ENCODE measurements at regions not wholly inside any gene's neighbourhood (a gene's known extent, or its start where the extent isn't known, plus 50 kb on each side); places are given as distances from the start of the nearest gene placed in this dataset.
"Not testable (repeated sequence)": the region's sequence is repeated elsewhere in the genome, so short reads cannot be mapped to it uniquely, and the experiment has no call there.

DNA sequence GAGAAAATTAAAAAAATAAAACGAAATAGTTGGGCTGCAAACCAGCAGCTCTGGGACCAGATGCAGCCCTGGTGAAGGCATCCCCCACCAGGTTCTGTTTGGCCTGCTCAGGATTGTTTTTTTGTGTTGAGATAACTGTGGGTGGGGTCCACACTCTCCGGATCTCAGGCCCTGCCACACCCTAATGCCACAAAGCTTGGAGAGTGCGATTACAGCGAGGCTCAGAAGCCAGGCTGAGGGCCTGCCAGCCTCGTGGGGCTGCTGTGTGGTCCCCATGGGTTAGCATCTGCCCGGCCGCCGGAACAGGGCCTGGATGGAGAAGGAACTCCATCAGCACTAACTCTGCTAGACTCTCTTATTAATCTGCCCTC lies 290.8 kb upstream of the PLGLB2 start:
- not testable (repeated sequence) for DNase-seq (ENCODE audit: low read depth in 2 of 2)

DNA sequence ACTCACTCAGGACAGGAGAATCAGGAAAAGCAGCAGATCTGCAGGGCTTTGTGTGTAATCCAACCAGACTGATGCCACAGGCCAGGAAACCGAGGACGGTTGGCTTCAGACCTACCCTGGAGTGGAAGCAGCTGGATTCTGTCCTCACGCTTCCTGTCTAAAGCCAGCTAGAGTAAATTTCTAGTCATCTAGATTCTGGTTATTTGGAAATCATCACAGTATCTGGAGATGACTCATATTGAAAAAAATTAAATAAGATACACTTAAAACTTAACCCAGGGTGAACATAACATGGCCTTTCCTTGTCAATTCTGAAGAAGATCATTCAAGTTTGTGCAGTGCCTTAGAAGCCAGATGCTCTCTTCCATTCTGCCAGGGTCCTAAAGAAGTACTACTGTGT lies 288.9 kb upstream of the PLGLB2 start:
- DNase-seq (ENCODE audit: low read depth in 2 of 2) = not testable (repeated sequence)

DNA sequence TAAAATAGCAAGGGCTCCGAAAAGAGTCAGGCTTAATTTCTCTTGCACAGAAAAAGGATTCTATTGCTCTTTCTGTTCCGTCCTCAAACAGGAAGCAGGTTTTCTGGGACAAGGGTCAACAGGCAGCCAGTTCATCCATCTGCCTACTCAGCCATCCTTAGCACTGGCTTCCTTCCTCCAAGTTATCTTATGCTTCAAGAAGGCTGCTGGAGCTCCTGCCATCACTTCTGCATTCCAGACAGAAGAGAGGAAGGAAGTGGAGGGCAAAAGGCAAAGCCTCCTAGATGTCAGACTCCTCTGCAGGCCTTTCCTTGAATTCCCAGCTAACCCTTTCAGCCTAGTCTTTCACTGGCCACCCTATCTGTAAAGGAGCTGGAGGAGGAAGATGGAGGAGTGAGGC lies 287.8 kb upstream of the PLGLB2 start:
- DNase-seq (ENCODE audit: low read depth in 2 of 2) = not testable (repeated sequence)

DNA sequence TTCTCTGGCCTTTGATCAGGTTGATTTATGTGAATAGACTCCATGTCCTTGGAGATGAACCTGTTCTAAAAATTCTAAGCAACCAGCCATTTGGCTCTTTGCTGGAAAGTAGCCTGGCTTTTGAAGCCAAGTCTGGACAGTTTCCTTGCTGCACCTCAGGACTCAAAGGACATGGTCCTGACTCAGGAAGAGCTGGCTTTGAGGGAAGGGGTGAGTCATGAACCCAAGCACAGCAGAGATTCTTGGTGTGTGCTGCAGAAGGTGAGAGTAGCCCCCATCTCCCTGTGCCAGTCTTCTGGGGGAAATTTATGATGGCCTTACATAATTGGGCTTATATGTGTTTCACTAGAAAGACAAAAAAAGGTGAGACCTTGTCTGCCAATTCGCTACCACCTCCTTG lies 287.2 kb upstream of the PLGLB2 start:
- not testable (repeated sequence) for DNase-seq (ENCODE audit: low read depth in 2 of 2)

DNA sequence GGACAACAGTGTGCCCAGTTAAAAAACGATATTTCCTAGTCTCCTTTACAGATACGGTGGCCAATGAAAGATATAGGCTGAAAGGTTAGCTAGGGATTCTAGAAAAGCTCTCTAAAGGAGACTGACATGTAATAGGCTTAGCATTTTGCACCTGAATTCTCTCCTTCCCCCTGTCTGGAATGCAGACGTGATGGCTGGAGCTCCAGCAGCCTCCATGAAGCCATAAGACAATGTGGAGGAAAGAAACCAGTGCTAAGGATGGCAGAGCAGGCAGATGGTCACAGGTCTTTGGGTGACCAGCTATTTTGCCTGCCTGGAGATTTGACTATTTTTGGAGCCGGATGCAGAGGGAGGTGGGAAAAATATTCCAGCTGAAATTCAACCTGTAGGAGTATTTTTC lies 286.2 kb upstream of the PLGLB2 start:
- not testable (repeated sequence) for DNase-seq (ENCODE audit: low read depth in 2 of 2)

DNA sequence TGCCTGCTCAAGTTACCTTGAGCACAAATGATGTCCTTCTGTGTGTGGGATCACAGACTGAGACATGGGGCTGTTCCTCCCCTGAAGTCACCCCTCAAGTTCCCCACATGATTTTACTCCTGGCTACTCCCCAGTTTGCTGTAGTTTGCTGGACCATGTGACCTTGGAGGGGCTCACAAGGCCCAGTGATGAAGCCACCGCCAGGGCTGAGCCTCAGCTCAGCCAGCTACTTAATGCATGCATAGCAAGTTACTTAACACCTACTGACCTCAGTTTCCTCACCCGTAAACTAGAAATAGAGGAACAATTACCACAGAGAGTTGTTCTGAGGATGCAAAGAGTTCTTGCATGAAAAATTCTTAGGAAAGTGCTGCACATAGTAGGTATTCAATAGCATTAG lies 283.7 kb upstream of the PLGLB2 start:
- not testable (repeated sequence) for DNase-seq (ENCODE audit: low read depth in 2 of 2)

DNA sequence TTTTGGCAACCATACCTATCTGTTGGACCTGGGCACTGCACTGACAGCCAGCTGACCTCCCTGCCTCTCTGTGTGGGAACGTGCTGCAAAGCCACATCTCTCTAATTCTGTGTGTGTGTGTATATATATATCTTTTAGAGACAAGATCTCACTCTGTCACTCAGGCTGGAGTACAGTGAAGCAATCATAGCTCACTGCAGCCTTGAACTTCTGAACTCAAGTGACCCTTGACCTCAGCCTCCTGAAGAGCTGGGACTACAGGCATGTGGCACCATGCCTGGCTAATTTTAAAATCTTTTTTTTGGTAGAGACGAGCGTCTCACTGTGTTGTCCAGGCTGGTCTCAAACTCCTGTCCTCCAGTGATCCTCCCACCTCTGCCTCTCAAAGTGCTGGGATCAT lies 282.2 kb upstream of the PLGLB2 start:
- not testable (repeated sequence) for DNase-seq (ENCODE audit: low read depth in 2 of 2)

DNA sequence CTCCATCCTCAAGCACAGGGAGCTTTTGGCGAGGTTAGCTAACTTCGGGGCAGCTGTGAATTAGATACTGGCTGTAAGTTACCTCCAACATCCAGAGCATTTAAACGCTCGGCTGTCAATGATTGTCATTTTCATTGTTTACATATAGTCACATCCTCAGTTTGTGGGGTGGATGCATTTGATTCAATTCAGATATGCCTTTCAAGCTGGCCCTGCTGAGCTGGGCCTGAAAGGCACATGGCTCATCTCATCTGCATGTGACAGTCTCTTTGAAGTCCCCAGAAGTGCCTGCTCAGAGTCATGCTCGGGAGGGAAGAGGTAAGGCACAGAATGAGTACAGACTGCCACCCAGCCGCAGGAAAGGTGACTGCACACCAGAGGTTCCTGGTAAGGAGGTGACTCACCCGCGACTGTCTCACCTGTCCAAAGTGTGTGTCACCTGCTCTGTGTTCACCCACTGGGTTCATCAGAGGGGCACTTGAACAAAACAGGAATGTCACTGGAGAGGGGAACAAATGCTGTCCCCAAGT lies 281.2 kb upstream of the PLGLB2 start:
- peak in 1 of 2 donors; percentile 74 for DNase-seq (ENCODE audit: low read depth in 2 of 2)

DNA sequence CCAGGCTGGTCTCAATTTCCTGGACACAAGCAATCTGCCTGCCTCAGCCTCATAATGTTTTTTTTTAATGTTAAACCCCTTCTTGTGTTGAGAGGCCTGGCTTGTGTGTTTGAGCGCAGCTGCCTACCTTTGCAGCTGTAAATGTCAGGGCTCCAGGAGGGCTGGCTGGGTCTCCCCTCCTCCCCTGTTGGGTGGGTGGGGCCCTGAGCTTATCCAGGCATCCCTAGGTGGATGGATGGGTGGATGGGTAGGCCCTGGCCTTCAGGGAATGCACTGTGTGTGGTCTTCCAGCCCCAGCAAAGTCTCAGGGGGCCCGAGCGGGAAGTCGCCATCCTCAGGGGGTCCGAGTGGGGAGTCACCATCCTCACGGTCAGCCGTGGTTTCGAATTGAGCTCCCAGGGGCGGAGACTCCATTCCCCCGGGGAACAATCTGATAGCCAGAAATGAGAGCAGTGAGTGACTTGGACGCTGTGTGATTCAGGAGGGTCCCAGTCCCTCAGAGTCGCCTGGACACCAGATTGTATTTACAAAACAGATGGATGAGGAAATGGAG lies 279.4 kb upstream of the PLGLB2 start:
- DNase-seq (ENCODE audit: low read depth in 2 of 2) = not testable (repeated sequence)

DNA sequence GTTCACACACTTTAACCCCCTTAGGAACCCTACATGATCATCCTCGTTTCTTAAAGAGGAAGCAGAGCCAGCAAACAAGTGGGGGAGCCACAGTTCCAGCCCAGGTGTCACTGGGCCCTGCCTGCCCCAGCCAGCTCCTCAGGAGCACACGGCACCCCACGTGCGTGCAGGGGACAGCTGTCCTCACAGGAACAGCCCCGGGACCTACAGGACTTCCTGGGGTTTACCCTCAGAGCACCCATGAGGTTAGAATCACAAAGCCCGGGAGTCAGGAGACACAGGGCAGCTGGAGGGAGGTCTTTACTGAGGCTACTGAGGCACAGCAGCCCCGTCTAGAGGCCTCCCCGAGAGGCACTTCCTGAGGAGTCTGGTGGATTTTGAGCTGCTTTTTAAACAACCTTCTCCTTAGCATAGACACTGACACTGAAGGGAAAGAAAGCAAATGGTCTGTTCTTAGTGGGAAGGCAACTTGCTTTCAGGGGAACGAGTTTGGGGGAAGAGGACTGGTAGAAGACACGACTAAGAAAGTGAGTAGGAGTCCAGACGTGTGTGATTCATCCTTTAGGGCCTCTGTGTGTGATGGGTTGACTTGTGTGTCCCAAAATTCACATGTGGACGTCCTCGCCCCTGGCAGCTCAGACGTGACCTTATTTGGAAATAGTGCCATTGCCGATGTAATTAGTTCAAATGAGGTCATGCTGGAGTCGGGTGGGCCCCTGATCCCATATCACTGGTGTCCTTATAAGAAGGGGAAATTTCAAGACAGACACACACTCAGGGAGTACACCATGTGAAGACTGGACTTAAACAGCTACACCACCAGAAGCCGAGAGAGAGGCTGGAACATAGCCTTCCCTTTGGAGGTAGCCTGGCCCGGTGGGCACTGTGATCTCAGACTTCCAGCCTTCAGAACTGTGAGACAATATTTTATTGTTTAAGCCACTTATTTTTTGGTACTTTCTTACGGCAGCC lies 278.4 kb upstream of the PLGLB2 start:
- DNase-seq (ENCODE audit: low read depth in 2 of 2) = peak in 1 of 2 donors; percentile 46

DNA sequence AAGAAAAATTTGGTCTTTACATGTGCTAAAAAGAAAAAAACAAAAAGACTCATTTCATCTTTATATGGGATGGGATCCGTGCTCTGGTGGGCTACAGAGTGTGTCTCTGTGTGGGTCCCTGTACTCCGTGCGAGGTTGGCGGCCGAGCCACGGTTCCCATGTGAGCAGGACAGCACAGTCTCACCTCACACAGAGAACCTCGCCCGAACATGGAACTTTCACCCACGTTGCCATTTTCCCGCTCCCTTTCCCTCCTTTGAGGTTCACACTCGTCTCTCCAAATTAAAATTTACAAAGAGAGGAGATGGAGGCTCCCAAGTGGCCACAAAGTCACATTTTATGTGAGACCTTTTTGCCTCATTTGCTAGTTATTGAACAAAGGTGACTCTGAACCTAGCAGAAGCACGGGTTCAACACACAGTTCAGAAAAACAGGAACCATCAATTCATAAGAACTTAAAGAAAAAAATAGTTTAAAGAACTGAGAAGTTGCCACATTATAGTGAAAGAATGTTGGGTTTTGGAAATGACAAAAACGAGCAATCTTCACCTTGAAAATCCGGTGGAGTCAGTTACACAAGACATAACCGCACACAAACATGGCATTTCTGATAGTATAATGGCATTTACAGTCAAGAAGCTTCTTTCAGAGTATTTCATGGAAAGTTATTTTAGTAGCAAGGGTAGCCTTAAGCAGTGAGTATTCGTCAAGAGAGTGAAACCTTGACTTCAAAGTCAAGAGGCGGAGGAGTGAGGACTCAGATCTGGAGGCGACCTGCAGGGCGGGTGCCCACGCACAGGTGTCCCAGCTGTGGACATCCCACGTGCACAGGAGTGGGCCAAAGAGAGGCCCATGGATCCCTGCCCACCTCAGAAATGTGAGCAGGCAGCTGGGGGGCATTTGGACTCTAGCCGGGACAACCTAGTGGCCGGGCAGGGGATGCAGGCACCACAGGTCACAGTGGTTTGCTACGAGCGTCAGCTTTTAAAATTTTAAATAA lies 277.2 kb upstream of the PLGLB2 start:
- peak in 1 of 2 donors; percentile 57 for DNase-seq (ENCODE audit: low read depth in 2 of 2)

DNA sequence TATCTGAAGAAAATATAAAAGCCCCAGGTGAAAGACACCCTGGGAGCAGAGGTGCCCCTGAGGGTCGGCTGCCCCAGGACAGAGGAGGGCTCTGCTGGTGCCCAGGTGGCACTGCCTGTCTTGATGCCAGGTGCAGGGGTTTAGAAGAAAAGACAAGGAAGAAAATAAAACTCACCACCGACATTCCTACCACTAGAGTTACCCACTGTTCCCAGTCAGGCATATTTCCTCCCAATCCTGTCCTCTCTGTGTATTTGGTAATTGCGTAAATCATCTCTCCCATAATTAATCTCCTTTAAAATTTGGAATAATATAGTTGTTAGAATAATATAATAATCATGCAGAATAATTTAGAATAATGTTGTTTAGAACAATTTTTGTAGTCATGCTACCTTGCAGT lies 276.4 kb upstream of the PLGLB2 start:
- DNase-seq (ENCODE audit: low read depth in 2 of 2) = not testable (repeated sequence)

DNA sequence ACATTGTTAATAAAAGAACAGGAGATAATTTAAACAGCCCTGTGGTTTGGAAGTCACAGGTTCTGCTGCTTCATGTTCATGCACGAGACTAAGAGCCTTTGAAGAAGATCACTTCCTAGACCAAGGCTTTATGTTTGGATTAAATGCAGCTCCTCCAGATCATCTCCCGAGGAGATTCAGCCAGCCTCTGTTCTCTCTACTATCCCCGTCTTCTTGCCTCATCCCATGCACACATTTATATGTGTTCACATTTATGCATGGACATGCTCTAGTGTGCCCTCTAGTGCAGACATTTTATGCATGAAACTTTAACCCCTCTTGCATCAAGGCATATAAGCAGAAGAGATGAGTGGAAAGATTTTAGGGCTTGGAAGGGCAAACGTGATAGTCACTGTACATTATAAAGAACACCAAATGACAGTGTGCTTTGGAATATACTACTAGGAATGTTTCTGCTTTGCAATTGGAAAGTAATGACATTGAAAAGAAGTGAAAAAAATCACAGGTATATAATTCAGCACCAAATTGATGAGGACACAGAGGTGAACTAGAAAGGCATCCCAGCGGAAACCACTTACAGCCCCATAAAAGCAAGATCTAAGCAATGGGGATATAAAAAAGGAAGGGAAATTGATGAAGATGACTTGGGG lies 271.5 kb upstream of the PLGLB2 start:
- not testable (repeated sequence) for DNase-seq (ENCODE audit: low read depth in 2 of 2)

DNA sequence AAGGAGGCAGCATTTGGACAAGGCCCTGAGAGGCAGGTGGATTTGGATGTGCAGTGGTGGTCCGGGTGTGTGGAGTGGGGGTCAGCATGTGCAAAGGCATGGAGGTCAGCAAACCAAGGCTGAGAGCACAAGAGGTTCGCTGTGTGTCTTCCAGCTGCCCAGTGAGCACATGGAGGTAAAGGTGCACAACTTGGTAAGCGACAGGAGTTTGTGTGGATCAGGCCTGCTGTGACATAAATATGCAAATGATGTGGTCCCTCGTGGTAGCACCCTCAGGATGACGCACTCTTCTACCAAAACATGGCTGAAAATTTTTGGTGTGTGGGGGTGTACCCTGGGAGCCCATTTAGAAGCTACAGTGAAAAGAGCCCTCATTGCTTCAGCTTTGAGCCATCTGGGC lies 271.0 kb upstream of the PLGLB2 start:
- not testable (repeated sequence) for DNase-seq (ENCODE audit: low read depth in 2 of 2)

DNA sequence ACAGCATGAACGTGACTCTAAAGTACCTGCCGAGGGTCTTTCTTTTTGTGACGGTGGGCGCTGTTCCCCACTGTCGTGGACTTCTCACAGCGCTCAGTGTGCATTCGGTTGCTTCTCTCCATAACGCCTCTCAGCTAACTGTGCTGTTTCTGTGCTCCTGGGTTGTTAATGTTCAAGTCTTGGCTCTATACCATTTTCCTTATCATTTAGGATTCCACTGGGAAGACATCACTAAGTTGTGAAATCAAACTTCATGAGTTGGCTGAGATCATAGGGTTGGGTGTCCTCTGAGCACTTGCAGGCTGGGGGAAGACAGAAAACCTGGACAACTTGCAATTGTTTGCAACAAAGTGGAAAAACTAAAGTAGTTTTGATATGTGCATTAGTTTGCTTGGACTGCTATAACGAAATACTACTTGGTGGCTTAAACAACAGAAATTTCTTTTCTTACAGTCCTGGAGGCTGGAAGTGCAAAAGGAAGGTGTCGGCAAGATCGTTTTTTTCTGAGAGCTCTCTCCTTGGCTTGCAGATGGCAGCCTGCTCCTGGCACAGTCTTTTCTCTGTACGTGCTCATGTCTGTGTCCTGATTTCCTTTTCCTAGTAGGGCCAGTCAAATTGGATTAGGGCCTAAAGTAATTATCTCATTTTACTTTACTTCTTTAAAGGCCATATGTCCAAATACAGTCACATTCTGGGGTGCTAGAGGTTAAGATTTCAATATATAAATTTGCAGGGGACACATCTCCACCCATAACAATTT lies 270.0 kb upstream of the PLGLB2 start:
- DNase-seq (ENCODE audit: low read depth in 2 of 2) = not testable (repeated sequence)

DNA sequence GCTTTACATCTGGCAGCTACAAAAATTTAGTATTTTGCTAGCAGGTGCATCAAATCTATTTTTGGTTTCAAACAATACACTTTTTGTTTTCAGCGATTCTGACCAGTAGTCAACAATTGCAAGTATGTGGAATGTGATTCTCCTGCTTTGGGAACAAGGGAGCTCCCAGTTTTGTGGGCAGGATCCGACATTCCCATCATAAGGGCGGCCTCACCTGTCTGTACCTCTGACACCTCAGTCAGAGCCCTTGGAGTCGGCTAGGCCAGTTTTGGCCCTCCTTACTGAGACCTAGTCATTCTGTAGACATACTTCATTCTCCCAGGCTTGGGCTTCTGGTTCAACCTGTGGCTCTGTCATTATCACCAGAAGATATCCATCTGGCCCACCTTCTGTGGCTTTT lies 269.0 kb upstream of the PLGLB2 start:
- DNase-seq (ENCODE audit: low read depth in 2 of 2) = not testable (repeated sequence)

DNA sequence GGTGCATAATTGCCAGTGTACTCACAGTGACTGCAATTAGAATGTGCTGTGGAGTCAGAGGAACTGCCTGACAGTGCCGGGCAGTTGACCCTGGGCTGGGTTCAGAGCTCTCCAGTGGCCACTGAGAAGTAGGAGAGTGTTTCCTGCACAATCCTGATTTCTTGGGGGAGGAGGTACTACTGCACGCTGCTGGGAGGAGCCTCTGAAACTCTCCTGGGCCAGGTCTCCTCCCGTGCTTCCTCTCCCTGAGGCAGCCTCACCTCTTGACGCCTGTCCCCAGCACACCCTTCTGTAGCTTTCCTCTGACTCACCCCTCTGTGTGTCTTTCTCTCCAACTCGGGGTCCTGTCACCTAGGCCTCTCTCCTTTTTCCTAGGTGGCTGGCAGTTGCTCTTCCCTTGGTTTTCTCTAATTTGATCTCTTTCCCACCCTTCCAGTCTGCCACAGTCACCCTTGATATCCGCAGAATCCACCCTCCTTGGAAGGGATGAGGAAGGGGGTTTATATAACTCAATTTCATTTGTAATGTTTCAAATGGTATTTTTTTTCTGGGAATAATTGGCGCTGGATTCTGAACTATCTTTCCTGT lies 264.7 kb upstream of the PLGLB2 start:
- DNase-seq (ENCODE audit: low read depth in 2 of 2) = not testable (repeated sequence)

DNA sequence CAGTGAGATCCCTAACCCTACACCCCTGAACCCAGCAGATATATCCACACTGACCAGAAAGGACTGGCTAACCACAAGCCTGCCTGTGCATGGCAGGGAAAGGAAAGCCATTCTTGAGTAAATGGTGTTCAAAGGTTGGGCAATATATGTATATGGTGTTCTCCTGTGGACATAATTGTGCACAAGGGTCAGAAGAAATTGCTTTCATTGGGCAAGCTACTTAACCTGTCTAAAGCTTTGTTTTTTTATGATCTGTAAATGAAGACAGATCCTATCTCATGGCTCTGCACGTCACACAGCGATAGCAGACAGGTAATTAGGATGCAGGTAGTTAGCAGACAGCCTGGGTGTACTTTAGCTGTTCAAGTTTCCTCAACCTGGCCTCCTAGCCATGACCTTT lies 263.5 kb upstream of the PLGLB2 start:
- DNase-seq (ENCODE audit: low read depth in 2 of 2) = not testable (repeated sequence)

DNA sequence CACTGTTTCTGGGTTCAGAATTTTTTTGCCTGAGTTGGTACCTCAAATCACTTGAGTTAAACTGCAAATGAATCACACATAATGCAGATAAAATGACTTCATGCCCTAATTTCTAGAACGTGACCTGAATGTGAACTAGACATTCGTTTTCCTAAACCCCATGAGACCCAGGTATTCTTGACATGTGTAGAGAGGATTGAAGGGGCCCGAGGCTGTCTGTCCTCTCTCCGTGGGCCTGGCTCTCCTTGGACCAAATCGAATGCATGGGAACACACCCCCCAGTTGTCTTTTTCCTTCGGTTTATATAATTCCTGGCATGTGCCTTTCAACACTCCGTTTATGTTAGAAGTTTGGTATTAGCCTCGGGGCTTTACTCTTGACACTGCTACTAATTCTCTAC lies 262.4 kb upstream of the PLGLB2 start:
- not testable (repeated sequence) for DNase-seq (ENCODE audit: low read depth in 2 of 2)

DNA sequence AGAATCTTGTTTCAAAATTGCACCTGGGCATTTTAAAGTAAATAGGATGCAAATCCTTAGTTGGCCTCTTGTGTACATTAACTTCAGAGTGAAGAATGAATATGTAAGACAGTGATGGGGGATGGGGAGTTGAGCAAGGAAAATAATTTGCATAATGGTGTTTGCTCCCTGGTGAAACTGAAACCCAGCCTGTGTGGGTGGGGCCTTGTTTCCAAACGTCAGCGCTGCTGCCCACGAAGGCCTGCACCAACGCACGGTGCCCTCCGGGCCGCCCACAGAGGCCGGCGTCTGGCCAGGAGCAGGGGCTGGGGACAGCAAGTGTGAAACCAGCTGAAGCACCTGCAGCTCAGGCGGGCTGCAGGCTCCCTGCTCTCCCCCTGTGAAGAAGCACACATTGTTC lies 262.0 kb upstream of the PLGLB2 start:
- not testable (repeated sequence) for DNase-seq (ENCODE audit: low read depth in 2 of 2)

Data from stimulated activated CD8-positive, alpha-beta memory T cell treated with anti-CD3 and anti-CD28 coated beads, Interleukin-15, amount 100 ng/mL, for 48 hours (primary cell).